ENCODE measurements at regions not wholly inside any gene's neighbourhood (a gene's known extent, or its start where the extent isn't known, plus 50 kb on each side); places are given as distances from the start of the nearest gene placed in this dataset.

DNA sequence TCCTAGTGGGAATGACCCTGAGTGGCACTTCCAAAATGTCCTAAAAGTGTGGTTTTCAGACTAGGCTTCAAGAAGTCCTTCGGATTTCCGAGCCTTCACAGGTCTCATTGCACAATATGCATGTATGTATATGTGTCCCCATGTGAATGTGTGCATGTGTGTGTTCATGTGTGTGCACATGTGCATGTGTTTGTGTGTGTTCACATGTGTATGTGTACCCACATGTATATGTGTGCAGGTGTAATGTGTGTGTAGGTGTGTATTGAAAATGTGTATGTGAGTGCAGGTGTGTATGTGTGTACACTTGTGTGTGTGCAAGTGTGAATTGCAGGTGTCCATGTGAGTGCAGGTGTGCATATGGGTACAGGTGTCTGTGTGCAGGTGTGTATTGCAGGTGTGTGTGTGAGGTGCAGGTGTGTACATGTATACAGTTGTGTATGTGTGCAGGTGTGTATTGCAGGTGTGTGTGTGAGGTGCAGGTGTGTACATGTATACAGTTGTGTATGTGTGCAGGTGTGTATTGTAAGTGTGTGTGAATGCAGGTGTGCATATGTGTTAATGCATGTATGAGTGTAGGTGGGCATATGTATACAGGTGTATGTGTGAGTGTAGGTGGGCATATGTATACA lies 124.4 kb upstream of the EPB41L3 start:
- TF ChIP-seq, protein P1, sequence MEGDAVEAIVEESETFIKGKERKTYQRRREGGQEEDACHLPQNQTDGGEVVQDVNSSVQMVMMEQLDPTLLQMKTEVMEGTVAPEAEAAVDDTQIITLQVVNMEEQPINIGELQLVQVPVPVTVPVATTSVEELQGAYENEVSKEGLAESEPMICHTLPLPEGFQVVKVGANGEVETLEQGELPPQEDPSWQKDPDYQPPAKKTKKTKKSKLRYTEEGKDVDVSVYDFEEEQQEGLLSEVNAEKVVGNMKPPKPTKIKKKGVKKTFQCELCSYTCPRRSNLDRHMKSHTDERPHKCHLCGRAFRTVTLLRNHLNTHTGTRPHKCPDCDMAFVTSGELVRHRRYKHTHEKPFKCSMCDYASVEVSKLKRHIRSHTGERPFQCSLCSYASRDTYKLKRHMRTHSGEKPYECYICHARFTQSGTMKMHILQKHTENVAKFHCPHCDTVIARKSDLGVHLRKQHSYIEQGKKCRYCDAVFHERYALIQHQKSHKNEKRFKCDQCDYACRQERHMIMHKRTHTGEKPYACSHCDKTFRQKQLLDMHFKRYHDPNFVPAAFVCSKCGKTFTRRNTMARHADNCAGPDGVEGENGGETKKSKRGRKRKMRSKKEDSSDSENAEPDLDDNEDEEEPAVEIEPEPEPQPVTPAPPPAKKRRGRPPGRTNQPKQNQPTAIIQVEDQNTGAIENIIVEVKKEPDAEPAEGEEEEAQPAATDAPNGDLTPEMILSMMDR (IDR thresholded peaks at IDR 0.05), result no peak
- H3K27ac ChIP-seq, result no peak overlapping the region

DNA sequence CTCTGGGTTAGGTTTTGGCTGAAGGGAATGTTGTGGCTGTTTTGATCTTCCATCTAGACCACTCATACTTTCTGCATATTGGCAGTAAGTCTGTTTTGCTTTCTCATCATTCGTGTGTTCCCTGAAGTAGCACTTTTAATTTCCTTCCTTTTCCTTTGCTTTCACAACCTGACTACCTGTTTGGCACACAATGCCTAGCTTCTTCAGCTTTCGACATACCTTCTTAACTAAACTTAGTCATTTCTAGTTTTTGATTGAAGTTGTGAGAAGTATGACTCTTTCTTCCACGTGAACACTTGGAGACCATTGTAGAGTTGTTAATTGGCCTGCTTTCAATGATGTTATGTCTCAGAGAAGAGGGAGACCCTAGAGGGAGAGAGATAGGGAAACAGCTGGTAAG lies 123.6 kb upstream of the EPB41L3 start:
- no peak overlapping the region for H3K27ac ChIP-seq
- TF ChIP-seq, protein P1 (IDR thresholded peaks at IDR 0.05), result no peak
- no peak for TF ChIP-seq ZFX (IDR thresholded peaks at IDR 0.05; ENCODE audit: borderline replicate concordance)

DNA sequence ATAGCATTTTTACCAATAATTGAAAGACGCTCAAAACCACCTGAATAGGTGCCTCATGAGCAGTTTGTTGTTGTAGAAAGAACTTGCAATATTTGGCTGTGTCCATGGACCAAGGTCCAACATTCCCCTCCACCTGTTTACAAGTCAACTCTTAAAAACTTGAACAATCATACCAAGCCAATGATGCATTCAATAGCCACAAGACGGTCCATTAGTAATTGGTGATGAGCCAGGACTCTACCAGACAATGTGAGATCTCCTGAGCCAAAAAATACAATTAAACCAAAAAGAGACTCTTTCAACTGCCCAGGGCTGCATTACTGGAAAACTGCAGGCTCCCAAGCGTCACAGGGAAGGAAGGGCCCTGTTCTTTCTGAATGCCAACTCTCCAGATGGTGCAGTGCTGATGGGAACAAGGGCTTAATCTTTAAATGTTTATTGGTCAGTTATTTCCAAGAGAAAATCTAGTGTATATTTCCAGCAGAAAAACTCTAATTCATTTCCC lies 118.8 kb upstream of the EPB41L3 start:
- H3K27ac ChIP-seq, result no peak overlapping the region
- TF ChIP-seq, protein P1 (IDR thresholded peaks at IDR 0.05), result no peak
- no peak for TF ChIP-seq ZFX (IDR thresholded peaks at IDR 0.05; ENCODE audit: borderline replicate concordance)

DNA sequence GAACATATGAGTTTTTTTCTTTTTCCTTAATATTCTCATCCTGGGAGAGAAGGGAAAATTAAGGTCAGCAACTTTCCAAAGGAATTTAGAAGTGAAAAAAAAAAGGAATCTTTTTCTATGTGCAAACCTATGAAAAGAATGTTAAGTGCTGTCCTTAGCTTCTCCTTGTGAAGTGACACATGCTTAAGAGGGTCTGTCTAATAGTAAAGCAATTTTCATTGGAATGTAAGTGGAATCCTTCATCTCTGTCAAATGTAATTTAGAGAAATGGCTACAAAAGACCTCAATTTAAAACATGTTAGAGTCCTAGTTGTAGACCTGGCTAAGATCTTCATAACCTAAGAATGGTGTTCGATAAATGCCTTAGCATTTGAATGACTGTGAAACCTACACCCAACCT lies 117.4 kb upstream of the EPB41L3 start:
- TF ChIP-seq, protein P1 (IDR thresholded peaks at IDR 0.05), result no peak
- TF ChIP-seq ZFX (IDR thresholded peaks at IDR 0.05; ENCODE audit: borderline replicate concordance), result no peak
- no peak overlapping the region for H3K27ac ChIP-seq

DNA sequence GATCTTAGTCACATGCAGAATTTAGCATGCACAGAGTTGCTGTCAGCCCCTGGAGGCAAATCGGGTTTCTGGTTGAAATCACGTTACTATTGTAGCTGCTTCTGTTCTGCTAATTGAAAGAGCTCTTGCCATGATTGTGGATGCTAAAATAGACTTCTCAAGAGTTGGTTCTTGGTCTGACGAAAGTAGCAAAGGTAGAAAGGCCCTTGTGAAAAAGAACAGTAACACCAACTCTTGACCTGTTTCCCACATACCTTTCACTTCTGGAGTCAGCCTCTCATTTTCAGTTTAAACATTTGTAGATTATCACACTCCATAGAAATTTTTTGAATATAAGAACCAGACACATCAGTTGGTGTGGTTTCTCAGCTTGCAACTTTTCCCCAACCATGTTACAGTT lies 110.0 kb upstream of the EPB41L3 start:
- H3K27ac ChIP-seq, result no peak overlapping the region
- TF ChIP-seq, protein P1 (IDR thresholded peaks at IDR 0.05), result no peak
- TF ChIP-seq ZFX (IDR thresholded peaks at IDR 0.05; ENCODE audit: borderline replicate concordance), result no peak

DNA sequence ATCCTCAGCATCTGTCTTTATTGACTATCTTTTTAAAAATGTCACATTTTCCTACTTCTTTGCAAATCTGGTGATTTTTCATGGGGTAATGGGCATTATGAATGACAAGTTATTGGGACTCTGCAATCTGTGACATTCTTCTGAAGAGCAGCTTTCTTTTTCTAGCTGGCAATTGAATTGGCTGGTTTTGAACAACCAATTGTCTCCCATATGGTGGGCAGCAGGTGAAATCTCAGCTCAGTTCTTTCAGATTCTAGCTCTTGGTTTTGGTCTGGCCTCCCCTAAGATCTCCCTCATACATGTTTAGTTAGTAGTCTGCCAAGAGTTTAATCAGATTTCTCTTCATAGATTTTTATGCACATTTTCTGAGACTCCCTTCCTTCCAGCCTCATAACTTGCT lies 107.9 kb upstream of the EPB41L3 start:
- no peak overlapping the region for H3K27ac ChIP-seq
- TF ChIP-seq ZFX (IDR thresholded peaks at IDR 0.05; ENCODE audit: borderline replicate concordance), result no peak
- TF ChIP-seq, protein P1 (IDR thresholded peaks at IDR 0.05), result no peak

DNA sequence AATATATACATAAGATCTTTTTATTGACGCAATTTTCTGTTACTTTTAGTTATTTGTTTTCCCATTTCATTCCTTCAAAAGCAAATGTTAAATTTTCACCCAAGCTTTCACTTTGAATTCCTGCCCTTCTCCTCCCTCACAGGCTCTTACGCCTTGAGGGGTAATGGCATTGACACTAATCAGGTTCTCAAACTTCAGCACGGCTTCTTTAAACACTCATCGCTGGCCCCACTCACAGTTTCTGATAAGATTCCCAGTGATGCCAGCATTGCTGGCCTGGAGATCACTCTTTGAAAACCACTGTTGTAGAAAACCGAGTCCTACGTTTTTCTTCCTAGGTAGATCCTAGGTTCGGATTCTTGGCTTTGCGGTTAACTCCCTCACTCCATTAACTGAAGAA lies 105.6 kb upstream of the EPB41L3 start:
- TF ChIP-seq, protein P1 (IDR thresholded peaks at IDR 0.05), result no peak
- TF ChIP-seq ZFX (IDR thresholded peaks at IDR 0.05; ENCODE audit: borderline replicate concordance), result no peak
- no peak overlapping the region for H3K27ac ChIP-seq
